Psoas muscle (tissue), 7 donors: ENCODE measurements at regions not wholly inside any gene's neighbourhood (a gene's known extent, or its start where the extent isn't known, plus 50 kb on each side); places are given as distances from the start of the nearest gene placed in this dataset.

ENCODE experiments used
- ATAC-seq, 4 donors: fragments of 200-7000 bp; cut with Tn5 transposase; one replicate each; pipeline ENCODE4 v1.9.1; 2020; ENCODE audit warnings: moderate library complexity in 3 of 4, mild to moderate bottlenecking in 2 of 4
- DNase-seq, 2 donors: peaks; one replicate each; pipeline ENCODE4 v3.0.0-alpha.2; 2020
- H3K27ac ChIP-seq: fragments of 200-600 bp; one replicate; pipeline ENCODE4 v1.8.0; 2022
- H3K27me3 ChIP-seq, 3 donors: fragments of 200-600 bp in 1 of 3; one replicate each; pipeline versions ENCODE4 v1.6.1 to v1.8.0; 2013 to 2022; ENCODE audit warnings: low read length in 2 of 3, mild to moderate bottlenecking in 2 of 3, moderate library complexity in 1 of 3; ENCODE audit not compliant: insufficient read depth in 3 of 3
- H3K36me3 ChIP-seq, 2 donors: fragments of 200-600 bp in 1 of 2; one replicate each; pipeline versions ENCODE4 v1.6.1 to v1.8.0; 2013 to 2022; ENCODE audit warnings: low read depth in 1 of 2, mild to moderate bottlenecking in 1 of 2, moderate library complexity in 1 of 2; ENCODE audit not compliant: insufficient read depth in 1 of 2
- H3K4me1 ChIP-seq: fragments of 200-600 bp; one replicate; pipeline ENCODE4 v1.8.0; 2022
- H3K4me3 ChIP-seq: fragments of 200-600 bp; one replicate; pipeline ENCODE4 v1.8.0; 2022; ENCODE audit warnings: mild to moderate bottlenecking
- H3K9me3 ChIP-seq: fragments of 200-600 bp; one replicate; pipeline ENCODE4 v1.8.0; 2022
- CTCF ChIP-seq: fragments of 200-600 bp; IDR thresholded peaks from one replicate; pipeline ENCODE4 v1.8.0; 2022; ENCODE audit warnings: antibody characterized with exemption
- WGBS, 3 donors: extraction: QIAGEN DNeasy Blood & Tissue Kit; methylation state at CpG; one replicate each; pipeline versions ENCODE4 v1.1.6 to v1.1.7; 2013; 5-methylcytosine and 5-hydroxymethylcytosine counted together
- intact Hi-C, 2 donors: fragments of 100-400 bp; cut with DNase I; formaldehyde crosslinking; loops; one replicate each; pipeline versions ENCODE4 v1.11.0 to v1.14.2; 2022
- donor health status: healthy with polysubstance abuse.
- donor health status: DM: no; HTN: no; CAD: no; lungs with moderate emphysema.
- donor health status: Bipolar disorder and iron deficiency.
- donor health status: healthy.
- donor health status: DM: yes; HTN: yes; CAD: no.
- donor health status: DM: no; HTN: no; CAD: no.
- donor health status: DM: yes; HTN: yes; CAD: no.

- DNase-seq (no peak), ATAC-seq (no peak)
- Histone ChIP-seq H3K4me1 (no peaks in the 10 kb centered on the region), H3K4me3 (no peak overlapping the region), H3K36me3 (no peaks in the 10 kb centered on the region), H3K27ac (no peak overlapping the region), H3K9me3 (no peaks in the 10 kb centered on the region), H3K27me3 (peaks cover 0 to 14% (median 6%) of the 10 kb centered on the region in 3 donors)
- intact Hi-C loops: loop anchor here (5.0 kb wide), 2 partner anchors 119 to 716 kb away; no protein-coding TSS in a partner anchor
- WGBS, 3 donors: 81 to 88% (median 87%) methylated on average over 10 of the region's 10 CpGs
- TF ChIP-seq CTCF: no peak
Observed at GRCh38 chr17:5705876-5706576, 121.7 kb upstream of the NLRP1 start.

- no peak overlapping the region for H3K27ac ChIP-seq
- ATAC-seq: peak; percentile 67 to 86 (median 83)
- peak; percentile 59 to 71 for DNase-seq
- no peaks in the 10 kb centered on the region for H3K36me3 ChIP-seq
- TF ChIP-seq CTCF: peak; percentile 71
- H3K4me1 ChIP-seq: no peaks in the 10 kb centered on the region
- H3K27me3 ChIP-seq: peaks cover 0 to 12% (median 2%) of the 10 kb centered on the region in 3 donors
- H3K9me3 ChIP-seq: no peaks in the 10 kb centered on the region
- H3K4me3 ChIP-seq: no peak overlapping the region
- intact Hi-C loops: loop anchor here (1.0 to 5.0 kb wide), 3 partner anchors 119 to 716 kb away; no protein-coding TSS in a partner anchor
- WGBS, 3 donors: 3 to 17% (median 16%) methylated on average over 8 of the region's 8 CpGs
Observed at GRCh38 chr17:5706577-5707210, 122.4 kb upstream of the NLRP1 start.

- no peak for DNase-seq
- no peak overlapping the region for H3K27ac ChIP-seq
- intact Hi-C loops: loop anchor here (1.0 to 5.0 kb wide), 3 partner anchors 120 to 715 kb away; no protein-coding TSS in a partner anchor
- no peaks in the 10 kb centered on the region for H3K36me3 ChIP-seq
- no peak for ATAC-seq
- TF ChIP-seq CTCF: no peak
- no peaks in the 10 kb centered on the region for H3K9me3 ChIP-seq
- peaks cover 0 to 17% (median 2%) of the 10 kb centered on the region in 3 donors for H3K27me3 ChIP-seq
- WGBS, 3 donors: 81 to 96% (median 93%) methylated on average over 5 of the region's 5 CpGs
- H3K4me1 ChIP-seq: no peaks in the 10 kb centered on the region
- H3K4me3 ChIP-seq: no peak overlapping the region
Observed at GRCh38 chr17:5707482-5707881, 123.2 kb upstream of the NLRP1 start.

GRCh38 chr17:5708344-5708743, 124.0 kb upstream of the NLRP1 start:
- Histone ChIP-seq H3K36me3 (no peaks in the 10 kb centered on the region), H3K9me3 (no peaks in the 10 kb centered on the region), H3K27me3 (peaks cover 0 to 21% (median 2%) of the 10 kb centered on the region in 3 donors), H3K27ac (no peak overlapping the region), H3K4me3 (no peak overlapping the region), H3K4me1 (no peaks in the 10 kb centered on the region)
- DNase-seq: no peak
- ATAC-seq: no peak
- intact Hi-C loops: loop anchor here (5.0 kb wide), 2 partner anchors 121 to 714 kb away; no protein-coding TSS in a partner anchor
- no peak for TF ChIP-seq CTCF
